ENCODE measurements at regions not wholly inside any gene's neighbourhood (a gene's known extent, or its start where the extent isn't known, plus 50 kb on each side); places are given as distances from the start of the nearest gene placed in this dataset.
A peak's percentile ranks its signal among the peaks of the same experiment; 100 is the strongest.

GRCh38 chr15:88395872-88396781, 71.1 kb downstream of the MRPL46 start:
- intact Hi-C loops (cut with DNase I) = no loop called here
- Histone ChIP-seq H3K4me3 (no peak overlapping the region), H3K9me3 (peaks cover 0 to 6% (median 0%) of the 10 kb centered on the region in 11 donors)

GRCh38 chr15:88395241-88395640, 71.9 kb downstream of the MRPL46 start:
- WGBS, 2 donors = 72 to 73% methylated on average over 7 of the region's 7 CpGs
- ATAC-seq (peak in 1 of 8 donors; percentile 27), DNase-seq (no peak)
- intact Hi-C loops (cut with DNase I) = no loop called here
- peaks cover 0 to 5% (median 0%) of the 10 kb centered on the region in 7 donors for H3K27me3 ChIP-seq
- H3K36me3 ChIP-seq = no peaks in the 10 kb centered on the region
- TF ChIP-seq CTCF (IDR thresholded peaks at IDR 0.05) = no peak
- H3K27ac ChIP-seq = peak overlapping the region in 4 of 10 donors; percentile 28 to 63 (median 48)
- H3K4me1 ChIP-seq = peaks cover 0 to 12% (median 2%) of the 10 kb centered on the region in 9 donors
- H3K9me3 ChIP-seq = peaks cover 0 to 6% (median 0%) of the 10 kb centered on the region in 11 donors
- no peak overlapping the region for H3K4me3 ChIP-seq

More at GRCh38 chr15:88395872-88396781, 71.1 kb downstream of the MRPL46 start:
- Histone ChIP-seq H3K27ac (no peak overlapping the region), H3K4me1 (peaks cover 0 to 17% (median 6%) of the 10 kb centered on the region in 9 donors), H3K27me3 (peaks cover 0 to 5% (median 0%) of the 10 kb centered on the region in 7 donors), H3K36me3 (no peaks in the 10 kb centered on the region)
- ATAC-seq (no peak), DNase-seq (no peak)
- TF ChIP-seq CTCF (IDR thresholded peaks at IDR 0.05) = no peak
- 64 to 70% methylated on average over 6 of the region's 6 CpGs for WGBS, 2 donors

- H3K9me3 ChIP-seq = peaks cover 0 to 6% (median 0%) of the 10 kb centered on the region in 11 donors
- peaks cover 0 to 5% (median 0%) of the 10 kb centered on the region in 7 donors for H3K27me3 ChIP-seq
- ATAC-seq (no peak), DNase-seq (no peak)
- peak overlapping the region in 4 of 10 donors; percentile 28 to 63 (median 48) for H3K27ac ChIP-seq
- H3K36me3 ChIP-seq = no peaks in the 10 kb centered on the region
- peaks cover 0 to 12% (median 2%) of the 10 kb centered on the region in 9 donors for H3K4me1 ChIP-seq
- 51 to 79% methylated on average over 1 of the region's 1 CpG for WGBS, 2 donors
- no peak for TF ChIP-seq CTCF (IDR thresholded peaks at IDR 0.05)
- intact Hi-C loops (cut with DNase I) = no loop called here
- no peak overlapping the region for H3K4me3 ChIP-seq
These were observed 72.5 kb downstream of the MRPL46 start for GRCh38 chr15:88394553-88395145.

- DNase-seq = no peak
- intact Hi-C loops (cut with DNase I) = no loop called here
These were observed 73.3 kb downstream of the MRPL46 start for GRCh38 chr15:88393719-88394519.

More at GRCh38 chr15:88393719-88394519, 73.3 kb downstream of the MRPL46 start:
- no peak for ATAC-seq
- Histone ChIP-seq H3K36me3 (no peaks in the 10 kb centered on the region), H3K9me3 (peaks cover 0 to 6% (median 0%) of the 10 kb centered on the region in 11 donors), H3K4me1 (peaks cover 0 to 12% (median 2%) of the 10 kb centered on the region in 9 donors), H3K4me3 (no peak overlapping the region), H3K27ac (peak overlapping the region in 2 of 10 donors; percentile 1 to 51), H3K27me3 (peaks cover 0 to 5% (median 0%) of the 10 kb centered on the region in 7 donors)
- TF ChIP-seq CTCF (IDR thresholded peaks at IDR 0.05) = no peak
- 62 to 66% methylated on average over 6 of the region's 6 CpGs for WGBS, 2 donors

All from heart right ventricle (tissue), 16 donors.